Stimulated activated CD4-positive, alpha-beta T cell treated with anti-CD3 and anti-CD28 coated beads, TNF-alpha, amount 100 ng/mL, for 24 hours (primary cell): ENCODE measurements at regions not wholly inside any gene's neighbourhood (a gene's known extent, or its start where the extent isn't known, plus 50 kb on each side); places are given as distances from the start of the nearest gene placed in this dataset.
A peak's percentile ranks its signal among the peaks of the same experiment; 100 is the strongest.

Experiments used
- DNase-seq, 3 experiments: peaks; one replicate each; pipeline ENCODE4 v3.0.0-alpha.2; 2020; ENCODE audit warnings: low read depth in 3 of 3

DNA sequence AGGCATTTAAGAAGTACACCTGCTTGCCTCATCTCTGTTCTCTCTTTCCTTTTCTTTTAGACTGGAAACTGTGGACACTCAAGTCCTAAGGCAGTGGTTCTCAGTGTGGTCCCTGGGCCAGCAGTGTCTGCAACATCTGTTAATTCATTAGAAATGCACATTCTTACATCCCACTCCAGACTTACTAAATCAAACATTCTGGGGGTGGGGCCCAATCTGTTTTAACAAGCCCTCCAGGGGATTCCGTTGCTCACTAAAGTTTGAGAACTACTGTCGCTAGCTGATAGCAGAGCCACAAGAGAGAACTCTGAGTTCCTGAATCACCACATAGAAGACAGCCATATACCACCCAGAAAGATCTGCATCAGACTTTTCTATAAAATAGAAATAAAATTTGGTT, 430.6 kb downstream of the BCOR start:
- no peak for DNase-seq

GRCh38 chrX:39667736-39668482, 429.8 kb downstream of the BCOR start:
- no peak for DNase-seq

DNA sequence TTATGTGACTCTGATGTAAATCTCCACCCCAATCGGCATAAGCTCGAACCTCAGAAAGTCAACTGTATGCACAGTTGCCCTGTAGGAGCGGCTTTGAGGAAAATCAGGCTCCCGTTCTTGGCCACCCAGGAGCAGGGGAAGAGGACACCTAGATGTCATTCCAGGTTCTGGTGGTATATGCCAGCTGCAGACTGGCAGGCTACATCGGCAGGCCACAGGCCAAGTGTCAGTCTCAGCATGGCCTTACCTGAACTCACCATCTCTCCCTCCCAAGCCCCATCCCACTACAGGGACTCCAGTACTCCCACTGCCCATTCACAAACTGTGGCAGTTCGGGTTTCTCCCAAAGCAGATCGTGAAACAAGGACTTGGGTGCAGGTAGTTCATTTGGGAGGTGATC, 428.1 kb downstream of the BCOR start:
- no peak for DNase-seq

DNA sequence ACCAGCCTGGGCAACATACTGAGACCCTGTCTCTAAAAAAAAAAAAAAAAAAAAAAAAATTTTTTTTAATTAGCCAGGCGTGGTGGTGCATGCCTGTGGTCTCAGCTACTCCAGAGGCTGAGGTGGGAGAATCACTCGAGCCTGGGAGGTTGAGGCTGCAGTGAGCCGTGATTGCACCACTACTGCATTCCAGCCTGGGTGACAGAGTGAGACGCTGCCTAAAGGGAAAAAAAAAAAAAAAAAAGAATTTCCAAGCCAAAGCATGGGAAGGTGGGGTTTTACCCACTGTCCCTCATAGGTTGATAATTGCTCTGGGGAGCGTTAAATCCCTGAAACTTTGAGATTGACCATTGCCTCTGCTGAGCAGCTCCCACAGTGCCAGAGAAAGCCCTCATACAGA, 427.5 kb downstream of the BCOR start:
- DNase-seq, result no peak

DNA sequence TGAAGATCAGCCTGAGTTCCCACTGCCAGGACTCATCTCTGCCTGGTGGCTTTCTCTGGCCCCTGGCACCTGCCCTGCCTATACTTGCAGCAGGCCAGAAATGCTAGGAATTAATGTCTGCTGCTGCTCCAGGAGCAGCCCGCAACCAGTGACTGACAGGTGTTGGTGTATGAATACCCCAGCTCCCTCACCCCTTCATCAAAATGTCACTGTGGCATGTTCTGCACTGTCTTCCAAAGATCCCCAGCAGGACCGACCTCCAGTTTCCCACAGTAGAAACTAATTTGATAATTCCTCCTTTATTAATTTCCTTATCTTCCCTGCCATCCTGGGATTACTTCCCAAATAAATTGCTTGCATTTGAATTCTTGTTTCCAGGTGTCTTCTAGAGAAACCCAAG, 425.4 kb downstream of the BCOR start:
- no peak for DNase-seq

- no peak for DNase-seq
Observed at GRCh38 chrX:39674490-39675161, 423.1 kb downstream of the BCOR start.

GRCh38 chrX:39675162-39675553, 422.6 kb downstream of the BCOR start:
- no peak for DNase-seq

GRCh38 chrX:39675619-39676018, 422.1 kb downstream of the BCOR start:
- DNase-seq, result no peak

DNA sequence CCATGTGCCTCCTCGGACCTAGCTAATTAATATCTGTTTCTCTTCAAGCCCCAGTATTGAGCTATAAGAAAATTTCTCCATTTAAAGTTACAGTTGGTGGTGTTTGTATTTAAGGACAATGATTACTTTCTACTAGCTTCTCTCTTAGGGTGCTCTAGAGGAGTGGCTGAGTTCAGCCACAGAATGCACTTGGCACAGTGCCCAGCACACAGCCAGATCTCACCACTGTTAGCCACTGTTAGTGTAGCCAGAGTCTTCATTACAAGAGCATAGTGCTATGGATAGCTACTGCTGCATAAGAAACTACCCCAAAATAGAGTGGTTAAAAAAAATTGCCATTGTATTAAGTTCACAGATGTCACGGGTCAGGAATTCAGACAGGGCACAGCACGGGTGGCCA, 421.3 kb downstream of the BCOR start:
- no peak for DNase-seq

- DNase-seq, result no peak
Observed at GRCh38 chrX:39677585-39677977, 420.2 kb downstream of the BCOR start.

GRCh38 chrX:39677978-39678791, 419.6 kb downstream of the BCOR start:
- DNase-seq, result no peak

DNA sequence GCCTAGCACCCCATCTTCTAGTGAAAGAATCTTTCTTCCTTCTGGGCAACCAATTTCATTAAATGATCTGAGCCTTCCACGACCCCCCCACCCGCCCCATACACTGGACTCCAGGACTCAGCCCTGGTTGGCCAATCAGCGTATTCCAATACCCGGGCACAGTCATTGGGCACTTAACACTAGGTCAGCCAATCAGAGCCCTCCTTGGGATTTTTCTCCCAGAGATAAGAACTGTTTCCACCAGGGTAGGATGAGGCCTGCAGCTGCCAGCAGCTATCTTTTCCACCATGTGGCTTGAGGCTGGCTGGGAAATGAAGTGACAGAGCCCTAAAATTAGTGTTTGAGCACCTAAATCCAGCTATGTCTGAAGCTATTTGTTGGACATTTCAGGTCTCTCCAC, 418.8 kb downstream of the BCOR start:
- no peak for DNase-seq

DNA sequence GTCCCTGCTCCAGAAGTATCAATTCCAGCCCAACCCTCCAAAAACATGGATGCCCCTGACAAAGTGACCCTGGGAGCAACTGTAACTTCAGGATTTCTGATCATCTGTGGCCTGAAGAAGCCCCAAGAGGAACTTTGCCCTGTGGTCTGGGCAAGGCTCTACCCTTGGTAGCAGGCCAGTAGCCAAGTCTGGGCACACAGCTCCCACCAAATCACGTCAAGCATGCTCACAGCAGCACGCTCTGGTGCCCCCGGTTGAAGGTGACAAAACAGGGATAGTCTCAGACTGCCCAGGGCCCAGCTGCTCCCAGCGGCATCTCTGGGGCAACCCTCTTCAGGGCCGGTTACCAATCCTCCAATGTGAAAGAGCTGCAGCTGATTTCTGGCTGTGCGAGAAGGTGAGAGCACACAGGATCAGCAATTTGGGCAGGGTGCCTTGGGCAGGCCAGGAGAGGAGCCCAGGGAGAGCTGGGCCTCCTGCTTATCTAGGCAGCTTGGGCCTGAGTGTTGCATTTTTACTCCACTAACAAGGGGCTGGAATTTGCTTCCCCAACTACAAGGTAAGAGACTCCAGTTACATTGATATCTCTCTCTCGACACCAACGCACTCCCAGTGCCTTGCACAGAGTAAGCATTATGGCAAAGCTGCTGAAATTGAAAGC, 418.1 kb downstream of the BCOR start:
- DNase-seq, result no peak

DNA sequence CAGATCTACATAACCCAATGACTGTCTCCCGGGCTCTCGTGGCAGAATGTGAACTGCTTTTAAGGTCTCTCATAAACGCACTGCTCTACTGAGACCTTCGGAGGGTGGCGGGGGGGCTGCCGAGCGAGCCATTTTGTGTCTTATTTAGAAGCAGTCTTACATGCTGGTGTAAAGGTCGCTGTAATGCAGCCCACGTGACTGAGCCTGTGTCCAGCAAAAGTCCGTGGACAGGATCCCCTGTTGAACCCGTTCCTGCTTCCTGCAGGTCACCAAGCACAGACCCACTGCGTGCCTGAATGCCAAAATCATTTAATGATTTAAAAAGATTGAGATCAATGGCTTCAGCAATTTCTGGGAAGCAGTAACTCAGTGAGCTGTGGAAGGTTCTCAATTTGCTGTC, 415.9 kb downstream of the BCOR start:
- no peak for DNase-seq

DNA sequence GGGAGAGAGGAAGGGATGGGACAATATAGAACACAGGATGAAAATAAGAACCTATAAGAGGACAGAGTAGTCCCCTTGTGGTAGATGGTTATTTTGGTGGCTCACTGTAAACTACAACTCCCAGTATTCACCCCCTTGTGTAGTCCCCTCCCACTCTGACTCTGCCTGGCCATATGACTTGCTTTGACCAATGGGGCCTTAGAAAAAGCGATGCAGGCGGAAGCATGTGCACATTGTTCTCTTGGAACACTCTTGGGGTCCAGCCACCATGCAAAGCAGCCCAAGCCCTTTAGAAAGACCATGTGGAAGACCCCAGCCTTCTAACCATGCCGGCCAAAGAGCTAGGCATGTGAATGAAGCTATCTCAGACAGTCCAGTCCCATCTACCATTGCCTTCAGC, 415.0 kb downstream of the BCOR start:
- no peak for DNase-seq

- no peak for DNase-seq
Observed at GRCh38 chrX:39688219-39688575, 409.6 kb downstream of the BCOR start.

- DNase-seq, result peak in 2 of 3 experiments; percentile 2 to 19
Observed at GRCh38 chrX:39688576-39689375, 409.0 kb downstream of the BCOR start.

- DNase-seq, result no peak
Observed at GRCh38 chrX:39689376-39690104, 408.2 kb downstream of the BCOR start.

DNA sequence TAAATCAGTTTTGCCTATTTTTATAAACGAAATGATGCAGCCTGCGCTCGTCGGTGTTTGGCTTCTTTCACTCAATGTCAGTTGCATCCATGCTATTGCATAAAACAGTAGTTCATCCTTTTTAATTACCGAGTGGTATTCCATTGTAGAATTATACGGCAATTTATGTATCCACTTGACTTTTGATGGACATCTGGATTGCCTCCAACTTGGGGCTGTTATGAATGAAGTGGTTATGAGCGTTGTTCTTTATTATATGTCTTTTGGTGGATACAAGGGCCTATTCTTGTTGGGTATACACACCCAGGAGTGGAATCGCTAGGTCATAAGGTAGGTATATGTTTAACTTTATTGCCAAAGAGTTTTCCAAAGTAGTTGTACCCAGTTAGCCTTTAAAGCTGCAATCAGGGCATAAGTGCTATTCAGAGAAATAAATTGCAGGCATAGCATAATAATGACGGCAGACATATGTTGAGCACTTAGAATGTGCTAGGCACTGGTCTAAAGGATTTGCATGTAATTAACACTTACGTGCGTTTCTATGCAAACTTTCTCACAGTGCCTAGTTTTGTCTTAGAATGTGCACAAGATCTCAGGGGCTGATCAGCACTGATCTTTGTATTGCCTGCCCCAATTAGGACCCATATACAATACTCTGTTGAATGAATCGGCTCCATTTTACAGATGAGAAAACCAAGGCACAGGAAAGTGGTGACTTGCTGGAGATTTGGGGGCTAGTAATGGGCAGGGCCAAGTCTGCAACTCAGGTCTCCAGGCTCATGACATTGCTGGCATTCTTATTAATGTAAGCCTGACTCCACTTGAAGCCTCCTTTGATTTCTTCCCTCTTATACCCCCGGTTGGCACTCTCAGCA, 407.0 kb downstream of the BCOR start:
- DNase-seq, result no peak

DNA sequence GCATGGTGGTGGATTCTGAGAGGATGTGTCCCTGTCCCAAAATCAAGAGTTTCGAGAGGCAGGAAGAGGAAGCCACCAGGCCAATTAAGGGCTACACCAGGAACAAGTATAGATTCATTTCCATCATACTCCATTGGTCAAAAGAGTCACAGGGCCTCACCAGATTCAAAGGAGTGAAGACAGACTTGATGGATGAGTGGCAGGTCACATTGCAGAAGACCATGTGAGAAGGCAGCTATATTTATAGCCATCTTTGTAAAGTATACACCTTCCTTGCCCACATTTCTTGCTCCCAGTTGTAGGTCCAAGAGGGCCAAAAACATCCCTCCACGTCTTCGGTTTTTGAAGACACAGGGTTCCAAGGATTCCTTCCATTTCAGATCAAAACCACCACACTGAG, 406.0 kb downstream of the BCOR start:
- no peak for DNase-seq
